NCI-H345 treated with DMSO at 0.1 percent for 48 hours (cell line): ENCODE measurements at regions not wholly inside any gene's neighbourhood (a gene's known extent, or its start where the extent isn't known, plus 50 kb on each side); places are given as distances from the start of the nearest gene placed in this dataset.
"Not testable (repeated sequence)": the region's sequence is repeated elsewhere in the genome, so short reads cannot be mapped to it uniquely, and the experiment has no call there.

Source experiments
- DNase-seq: peaks from one replicate; lab custom pipeline; 2025; ENCODE audit not compliant: unreplicated experiment; lab: John Stamatoyannopoulos, UW

DNA sequence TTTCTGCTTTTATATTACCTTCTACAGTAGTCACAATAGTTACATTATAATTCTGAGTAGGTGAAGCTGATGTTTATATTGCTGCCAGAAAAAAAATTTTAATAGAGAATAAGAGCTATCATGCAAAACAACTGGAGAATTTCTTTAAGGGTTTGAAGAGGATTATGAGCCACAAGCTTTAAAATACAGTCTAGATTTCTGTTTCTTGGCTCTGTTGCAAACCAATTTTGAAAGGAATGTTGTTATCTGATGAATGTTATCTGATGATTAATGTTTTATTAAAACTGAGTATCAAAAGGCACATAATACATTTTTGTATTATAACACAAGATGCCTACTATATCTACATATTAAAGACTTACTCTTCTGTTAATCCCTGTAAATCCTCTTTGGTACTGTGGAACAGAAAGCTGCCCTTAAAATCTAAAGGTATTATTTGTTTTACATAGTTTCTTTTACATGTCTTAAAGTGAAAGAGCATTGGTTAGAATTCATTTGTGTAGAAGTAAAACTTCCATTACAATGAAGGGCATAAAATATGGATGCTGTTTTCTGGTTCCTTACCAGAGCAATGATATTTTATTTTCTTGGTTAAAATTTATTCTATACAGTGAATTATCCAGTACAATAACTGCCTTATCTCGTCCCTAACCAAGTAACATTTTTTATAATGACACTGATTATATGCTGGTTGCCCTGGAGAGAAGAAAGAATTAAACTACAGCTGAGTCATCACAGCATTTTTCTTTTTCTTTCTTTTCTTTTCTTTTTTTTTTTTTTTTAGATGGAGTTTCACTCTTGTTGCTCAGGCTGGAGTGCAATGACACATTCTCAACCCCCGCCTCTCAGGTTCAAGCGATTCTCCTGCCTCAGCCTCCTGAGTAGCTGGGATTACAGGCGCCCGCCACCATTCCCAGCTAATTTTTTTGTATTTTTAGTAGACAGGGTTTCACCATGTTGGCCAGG lies 205.7 kb downstream of the TANC2 start:
- no peak for DNase-seq

DNA sequence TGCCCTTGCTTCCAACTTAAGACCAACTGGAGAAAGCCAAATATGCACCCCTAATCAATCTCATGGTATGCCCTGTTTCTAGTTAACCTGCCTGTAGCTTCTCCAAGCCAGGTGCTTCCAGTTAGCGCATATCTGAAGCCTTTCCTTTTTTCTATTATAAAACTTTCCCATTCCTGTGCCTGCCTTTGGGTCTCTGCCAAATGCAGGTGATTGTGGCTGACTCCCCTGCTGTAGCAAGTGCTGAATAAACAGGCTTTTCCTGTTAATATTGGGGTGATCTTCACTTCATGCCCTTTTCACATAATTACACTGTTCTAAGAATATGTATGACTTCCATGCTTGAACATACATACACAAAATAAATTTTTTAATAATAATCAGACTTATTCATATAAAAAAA lies 207.4 kb downstream of the TANC2 start:
- DNase-seq: no peak

DNA sequence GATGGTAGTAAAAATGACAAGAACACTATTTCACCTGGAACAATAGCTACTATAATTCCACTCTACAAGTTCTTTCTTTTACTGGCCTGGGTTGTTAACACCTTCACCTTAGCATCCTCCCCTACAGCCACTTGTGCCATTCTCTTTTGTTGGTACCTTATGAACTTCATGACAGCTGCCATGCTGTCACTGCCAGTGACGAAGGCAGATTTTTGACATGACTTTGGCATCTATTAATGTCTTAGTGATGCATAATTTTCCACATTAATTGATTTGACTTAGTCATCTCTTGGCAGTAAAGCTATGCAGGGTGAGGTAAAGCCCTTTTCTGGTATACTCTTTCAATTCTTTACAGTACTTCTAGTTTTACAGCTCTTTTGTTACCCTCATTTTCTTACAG lies 207.9 kb downstream of the TANC2 start:
- DNase-seq: no peak

DNA sequence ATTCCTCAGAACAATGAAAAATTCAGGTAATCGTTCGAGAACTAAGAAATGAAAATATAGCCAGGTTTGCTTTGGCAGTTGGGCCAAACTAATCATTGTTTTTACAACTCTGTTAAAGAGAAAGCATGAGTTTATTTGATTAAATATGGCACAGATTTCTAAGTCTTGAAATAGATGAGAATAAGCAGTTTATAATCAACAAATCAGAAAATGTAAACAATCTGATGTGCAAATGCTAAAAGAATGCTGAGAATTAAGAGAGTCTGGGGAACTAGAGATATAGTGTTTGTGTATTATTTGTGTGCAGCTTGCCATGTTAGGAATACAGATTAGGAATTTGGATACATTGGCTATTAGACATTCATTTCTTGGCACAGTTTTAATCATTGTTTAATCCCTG lies 212.5 kb downstream of the TANC2 start:
- no peak for DNase-seq

DNA sequence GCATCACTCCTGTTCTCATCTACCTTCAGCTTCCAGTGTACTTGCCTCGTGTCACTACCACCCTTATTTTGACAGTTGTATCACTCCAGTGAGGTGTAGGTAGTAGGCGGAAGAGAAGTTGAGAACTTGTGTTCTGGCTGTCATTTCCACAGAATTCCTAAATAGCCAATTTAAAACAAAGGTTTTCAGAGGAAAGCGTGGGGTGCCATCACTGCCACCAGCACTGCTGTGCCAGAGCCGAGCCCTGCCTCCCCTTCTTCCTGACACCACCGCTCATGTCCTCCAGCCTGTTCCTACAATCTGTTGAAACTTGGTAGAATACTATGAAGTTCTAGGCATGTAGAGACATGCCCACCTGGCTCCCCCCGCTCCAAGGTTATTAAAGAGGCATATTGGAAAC lies 215.8 kb downstream of the TANC2 start:
- no peak for DNase-seq

DNA sequence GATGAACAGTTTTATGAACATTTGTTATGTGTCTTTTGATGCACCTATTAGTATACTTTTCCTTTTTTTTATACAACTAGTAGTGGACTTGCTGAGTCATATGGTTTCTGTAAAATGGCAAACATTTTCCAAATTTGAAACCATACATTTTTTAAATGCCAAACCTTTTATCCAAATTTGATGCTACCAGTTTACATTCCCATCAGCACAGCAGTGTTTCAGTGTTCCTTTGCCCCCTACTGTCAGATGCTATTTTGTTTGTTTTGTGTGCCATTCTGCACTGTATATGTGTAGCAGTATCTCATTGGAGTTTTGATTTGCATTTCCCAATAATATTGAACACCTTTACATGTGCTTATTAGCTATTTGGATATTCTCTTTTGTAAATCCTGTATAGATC lies 219.4 kb downstream of the TANC2 start:
- DNase-seq: no peak

DNA sequence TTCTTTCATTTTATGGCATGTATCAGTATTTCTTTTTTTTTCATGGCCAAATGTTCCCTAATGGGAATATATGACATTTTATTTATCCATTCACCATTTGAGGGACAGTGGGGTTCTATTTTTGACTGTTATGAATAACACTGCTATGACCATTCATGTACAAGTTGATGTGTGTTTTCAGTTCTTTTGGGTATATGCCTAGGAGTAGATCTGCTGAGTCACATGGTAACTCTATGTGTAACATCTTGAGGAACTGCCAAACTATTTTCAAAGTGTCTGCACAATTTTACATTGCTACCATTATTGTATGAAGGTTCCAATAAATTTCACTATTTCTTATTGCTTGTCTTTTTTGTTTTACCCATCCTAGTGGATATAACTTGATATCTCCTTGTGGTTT lies 223.0 kb downstream of the TANC2 start:
- no peak for DNase-seq

DNA sequence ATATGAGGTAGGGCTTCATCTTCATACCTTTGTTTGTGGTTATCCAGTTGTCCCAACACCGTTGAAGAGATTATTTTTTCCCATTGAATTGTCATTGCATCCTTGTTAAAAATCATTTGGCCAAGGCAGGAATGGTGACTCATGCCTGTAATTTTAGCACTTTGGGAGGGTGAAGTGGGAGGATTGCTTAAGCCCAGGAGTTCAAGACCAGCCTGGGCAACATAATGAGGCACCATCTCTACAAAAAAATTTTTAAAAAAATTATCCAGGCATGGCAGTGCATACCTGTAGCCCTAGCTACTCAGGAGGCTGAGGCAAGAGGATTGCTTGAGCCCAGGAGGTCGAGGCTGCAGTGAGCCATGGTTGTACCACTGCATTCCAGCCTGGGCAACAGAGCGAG lies 223.9 kb downstream of the TANC2 start:
- no peak for DNase-seq

DNA sequence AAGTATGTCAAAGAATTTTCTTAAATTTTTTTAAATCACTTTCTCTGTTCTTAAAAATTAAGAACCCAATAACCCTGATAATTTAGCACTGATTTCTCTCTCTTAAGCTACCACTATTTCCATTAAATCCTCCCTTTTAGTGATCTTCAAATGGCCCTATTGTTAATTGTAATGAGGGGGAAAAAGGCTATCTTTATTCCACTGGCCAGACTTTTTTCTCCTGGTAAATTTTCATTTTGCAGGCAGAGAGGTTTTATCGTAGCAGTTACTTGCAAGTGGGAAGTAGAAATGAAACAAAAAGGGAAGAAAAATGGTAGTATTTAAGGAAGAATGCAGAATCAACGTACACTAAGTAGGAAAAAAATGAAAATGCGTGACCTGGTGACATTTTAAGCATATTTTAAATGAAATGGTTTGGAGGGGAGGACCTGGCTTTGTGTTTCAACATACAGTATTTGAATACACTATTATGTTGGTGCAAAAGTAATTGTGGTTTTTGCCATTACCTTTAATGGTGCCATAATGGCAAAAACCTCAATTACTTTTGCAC lies 224.9 kb downstream of the TANC2 start:
- no peak for DNase-seq

DNA sequence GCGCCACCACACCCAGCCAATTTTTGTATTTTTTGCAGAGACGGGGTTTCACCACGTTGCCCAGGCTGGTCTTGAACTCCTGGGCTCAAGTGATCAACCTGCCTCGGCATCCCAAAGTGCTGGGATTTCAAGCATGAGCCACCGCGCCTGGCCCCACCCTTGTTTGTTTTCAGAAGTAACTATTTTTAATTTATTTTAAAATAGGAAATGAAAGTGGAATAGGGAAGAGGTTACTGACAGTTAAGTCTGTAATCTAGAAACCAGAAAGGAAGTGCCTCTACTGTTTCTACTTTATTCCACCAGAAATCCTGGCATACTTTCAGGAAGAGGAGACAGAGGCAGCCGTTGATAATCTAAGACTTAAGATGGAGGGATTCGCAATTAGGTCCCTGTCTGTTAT lies 225.6 kb downstream of the TANC2 start:
- DNase-seq: no peak

DNA sequence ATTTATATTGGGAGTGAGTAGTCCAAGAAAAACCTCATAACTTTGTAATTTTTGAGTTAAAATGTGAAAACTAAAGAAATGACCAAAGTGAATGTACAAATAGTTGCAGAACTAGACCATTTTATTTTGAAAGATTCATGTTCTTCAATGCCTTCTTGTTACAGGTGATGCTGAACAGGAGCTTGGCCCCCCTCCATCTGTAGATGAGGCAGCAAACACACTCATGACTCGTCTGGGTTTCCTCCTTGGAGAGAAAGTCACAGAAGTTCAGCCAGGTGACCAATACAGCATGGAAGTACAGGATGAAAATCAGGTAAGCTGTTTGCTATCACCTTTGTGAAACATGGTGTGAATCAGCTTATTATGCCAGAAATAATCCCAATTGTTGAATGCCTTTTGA lies 227.8 kb downstream of the TANC2 start:
- DNase-seq: no peak

DNA sequence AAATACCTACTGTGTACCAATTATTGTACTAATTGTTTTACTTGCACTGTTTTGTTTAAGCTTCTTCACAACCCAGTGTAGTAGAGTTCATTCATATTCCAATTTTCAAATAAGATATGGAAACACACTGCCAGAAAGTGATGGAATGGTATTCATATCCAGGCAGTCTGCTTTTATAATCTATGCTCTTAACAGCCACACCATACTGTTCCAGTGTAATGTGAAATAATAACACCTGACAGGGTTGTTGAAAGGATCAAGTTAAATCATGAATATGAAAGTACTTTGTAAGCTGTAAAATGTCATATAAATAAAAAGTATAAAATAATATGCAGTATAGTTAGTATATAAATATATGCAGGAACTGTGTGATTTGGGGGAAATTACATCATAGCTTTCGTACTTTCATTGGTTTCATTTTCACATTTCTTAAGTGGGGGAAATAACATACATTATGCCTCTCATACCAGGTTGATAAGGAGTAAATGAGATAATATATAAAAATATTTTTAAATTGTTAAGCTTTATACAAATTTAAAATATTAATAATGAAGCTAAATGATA lies 230.8 kb downstream of the TANC2 start:
- no peak for DNase-seq

DNA sequence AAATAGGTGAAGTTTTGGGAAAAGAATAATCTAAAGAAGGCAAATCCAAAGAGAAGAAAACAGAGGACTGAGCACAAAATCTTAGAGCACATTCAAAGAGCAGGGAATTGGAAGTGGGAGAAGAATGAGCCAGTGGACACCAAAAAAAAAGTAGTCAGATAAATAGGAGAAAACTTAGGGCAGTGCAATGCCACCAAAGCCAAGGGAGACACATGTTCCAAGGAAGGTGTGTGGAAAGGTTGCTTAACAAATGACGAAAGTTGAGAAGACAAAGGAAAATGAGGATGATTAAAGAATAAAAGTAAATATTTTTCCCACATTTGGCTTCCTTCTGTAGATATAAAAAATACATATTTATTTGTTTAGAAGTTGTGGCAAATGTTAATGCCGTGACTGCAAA lies 237.6 kb downstream of the TANC2 start:
- DNase-seq: no peak

DNA sequence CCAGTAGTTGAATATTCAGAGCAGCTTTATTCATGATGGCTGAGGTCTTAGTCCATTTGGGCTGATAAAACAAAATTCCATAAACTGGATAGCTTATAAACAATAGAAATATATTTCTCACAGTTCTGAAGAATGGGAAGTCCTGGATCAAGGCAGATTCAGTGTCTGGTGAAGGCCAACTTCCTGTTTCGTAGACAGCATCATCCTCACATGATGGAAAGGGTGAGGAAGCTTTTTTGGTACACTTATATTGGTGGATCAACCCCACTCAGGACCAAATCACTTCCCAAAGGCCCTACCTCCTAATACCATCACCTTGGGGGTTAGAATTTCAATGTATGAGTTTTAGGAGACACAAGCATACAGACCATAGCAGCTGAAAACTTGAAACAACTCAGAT lies 224.2 kb downstream of the CYB561 start:
- DNase-seq: no peak

DNA sequence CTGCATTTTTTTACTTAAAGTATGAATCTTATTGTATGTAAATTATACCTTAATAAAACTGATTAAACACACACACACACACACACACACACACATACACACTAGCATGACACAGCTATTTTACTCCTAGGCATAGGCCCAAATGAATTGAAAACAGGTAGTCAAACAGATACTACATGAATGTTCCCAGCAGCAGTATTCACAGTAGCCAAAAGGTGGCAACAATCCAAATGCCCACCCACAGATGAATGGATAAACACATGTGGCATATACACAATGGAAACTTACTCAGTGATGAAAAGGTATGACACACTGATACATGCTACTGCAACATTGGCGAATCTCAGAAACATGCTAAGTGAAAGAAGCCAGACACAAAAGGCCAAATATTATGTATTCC lies 223.5 kb downstream of the CYB561 start:
- DNase-seq: no peak

DNA sequence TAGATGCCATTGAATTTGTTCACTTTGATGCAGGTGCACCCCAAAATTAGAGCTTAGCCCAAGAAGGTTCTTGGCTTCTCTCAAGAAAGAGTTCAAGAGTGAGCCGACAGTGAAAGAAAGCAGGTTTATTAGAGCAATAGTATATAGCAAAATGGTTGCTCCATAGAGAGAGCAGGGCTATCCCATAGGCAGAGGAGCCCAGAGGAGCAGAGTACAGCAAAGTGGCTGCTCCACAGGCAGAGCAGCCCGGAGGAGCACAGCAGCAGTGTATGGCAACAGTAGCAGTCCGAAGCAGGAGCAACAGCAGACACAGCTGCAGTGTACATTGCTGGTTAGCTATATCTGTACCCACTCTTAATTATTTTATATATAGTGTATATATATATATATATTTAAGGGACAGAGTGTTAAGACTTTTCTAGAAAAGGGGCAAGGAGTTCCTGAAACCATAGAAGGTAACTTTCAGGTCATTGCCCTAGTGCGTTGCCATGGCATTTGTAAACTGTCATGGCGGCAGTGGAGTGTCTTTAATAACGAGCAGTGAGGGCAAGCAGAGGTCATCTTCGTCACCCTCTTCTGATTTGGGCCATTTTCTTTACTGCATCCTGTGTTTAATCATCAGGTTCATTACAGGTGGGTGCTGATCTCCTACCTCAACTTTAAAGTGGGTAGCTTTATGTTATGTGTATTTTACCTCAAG lies 222.7 kb downstream of the CYB561 start:
- no peak for DNase-seq

DNA sequence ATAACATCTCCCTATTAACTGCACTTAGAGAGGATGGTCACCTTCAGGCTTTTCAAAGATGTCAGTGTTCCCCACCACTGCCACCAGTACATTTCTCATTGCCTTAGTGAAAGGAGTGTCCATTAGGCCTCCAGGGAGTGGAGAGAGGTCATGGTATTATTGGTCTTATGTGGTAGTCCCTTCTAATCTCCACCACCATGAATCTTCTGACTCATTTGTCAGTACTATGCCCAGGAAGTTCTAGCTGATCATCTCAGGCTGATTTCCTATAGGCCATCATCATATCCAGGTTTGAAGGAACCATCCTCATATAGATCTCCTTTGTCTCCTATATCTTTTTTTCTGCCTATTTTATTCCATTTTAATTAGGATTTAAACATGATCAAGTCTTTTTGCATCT lies 221.5 kb downstream of the CYB561 start:
- no peak for DNase-seq

DNA sequence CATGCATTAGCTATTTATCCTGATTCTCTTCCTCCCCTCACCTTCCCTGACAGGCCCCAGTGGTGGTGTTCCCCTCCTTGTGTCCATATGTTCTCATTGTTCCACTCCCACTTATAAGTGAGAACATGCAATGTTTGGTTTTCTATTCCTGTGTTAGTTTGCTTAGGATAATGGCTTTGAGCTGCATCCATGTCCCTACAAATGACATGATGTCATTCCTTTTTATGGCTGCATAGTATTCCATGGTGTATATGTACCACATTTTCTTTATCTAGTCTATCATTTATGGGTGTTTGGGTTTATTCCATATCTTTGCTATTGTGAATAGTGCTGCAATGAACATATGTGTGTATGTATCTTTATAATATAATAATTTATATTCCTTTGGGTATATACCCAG lies 219.4 kb downstream of the CYB561 start:
- not testable (repeated sequence) for DNase-seq

DNA sequence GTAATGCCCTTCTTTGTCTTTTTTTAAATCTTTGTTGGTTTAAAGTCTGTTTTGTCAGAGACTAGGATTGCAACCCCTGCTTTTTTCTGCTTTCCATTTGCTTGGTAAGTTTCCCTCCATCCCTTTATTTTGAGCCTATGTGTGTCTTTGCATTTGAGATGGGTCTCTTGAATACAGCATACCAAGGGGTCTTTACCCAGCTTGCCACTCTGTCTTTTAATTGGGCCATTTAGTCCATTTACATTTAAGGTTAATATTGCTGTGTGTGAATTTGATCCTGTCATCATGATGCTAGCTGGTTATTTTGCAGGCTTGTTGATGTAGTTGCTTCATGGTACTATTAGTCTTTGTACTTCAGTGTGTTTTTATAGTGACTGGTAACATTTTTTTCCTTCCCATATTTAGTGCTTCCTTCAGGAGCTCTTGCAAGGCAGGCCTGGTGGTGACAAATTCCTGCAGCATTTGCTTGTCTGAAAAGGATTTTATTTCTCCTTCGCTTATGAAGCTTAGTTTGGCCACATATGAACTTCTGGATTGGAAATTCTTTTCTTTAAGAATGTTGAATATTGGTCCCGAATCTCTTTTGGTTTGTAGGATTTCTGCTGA lies 215.0 kb downstream of the CYB561 start:
- DNase-seq: not testable (repeated sequence)

DNA sequence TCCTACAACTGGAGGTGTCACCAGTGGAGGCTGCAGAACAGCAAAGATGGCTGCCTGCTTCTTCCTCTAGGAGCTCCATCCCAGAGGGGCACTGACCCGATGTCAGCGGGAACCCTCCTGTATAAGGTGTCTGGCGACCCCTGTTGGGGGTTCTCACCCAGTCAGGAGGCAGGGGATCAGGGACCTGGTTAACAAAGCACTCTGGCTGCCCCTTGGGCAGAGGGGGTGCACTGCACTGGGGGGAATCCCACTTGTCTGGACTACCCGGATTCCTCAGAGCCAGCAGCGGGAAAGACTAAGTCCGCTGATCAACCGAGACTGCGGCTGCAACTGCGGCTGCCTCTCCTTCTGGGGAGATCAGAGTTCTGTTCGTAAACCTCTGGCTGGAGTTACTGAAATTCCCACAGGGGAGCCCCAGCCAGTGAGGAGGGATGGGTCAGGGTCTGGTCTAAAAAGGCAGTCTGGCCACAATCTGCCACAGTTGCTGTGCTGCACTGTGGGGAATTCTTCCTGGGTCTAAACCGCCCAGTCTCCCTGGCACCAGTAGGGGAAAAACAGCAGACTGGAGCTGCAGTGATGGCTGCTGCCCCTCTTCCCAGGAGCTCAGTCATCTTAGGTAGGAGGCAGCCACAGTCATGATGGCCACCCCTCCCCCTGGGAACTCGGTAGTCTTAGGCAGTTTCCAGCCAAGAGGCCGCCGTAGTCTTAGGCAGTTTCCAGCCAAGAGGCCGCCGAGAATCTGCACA lies 213.4 kb downstream of the CYB561 start:
- DNase-seq: no peak

DNA sequence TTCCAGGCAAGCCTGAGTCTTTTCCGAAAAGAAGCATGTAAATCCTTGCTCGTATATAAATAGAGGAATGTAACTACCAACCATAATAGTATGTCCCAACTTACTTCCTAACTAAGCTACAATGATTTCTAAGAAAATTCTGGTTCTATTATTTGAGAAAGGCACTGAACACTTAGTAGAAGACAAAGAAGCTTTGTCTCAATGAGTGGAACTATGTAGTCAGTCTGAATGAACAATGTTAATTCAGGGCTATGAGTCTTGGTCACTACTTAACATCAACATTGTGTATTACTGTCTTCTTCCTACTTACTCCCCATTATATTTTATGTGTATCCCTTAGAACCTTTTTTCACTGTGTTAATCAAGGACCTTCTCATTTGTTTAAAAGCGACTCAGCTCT lies 206.0 kb downstream of the CYB561 start:
- no peak for DNase-seq
